GM12878 (cell line): ENCODE measurements at regions not wholly inside any gene's neighbourhood (a gene's known extent, or its start where the extent isn't known, plus 50 kb on each side); places are given as distances from the start of the nearest gene placed in this dataset.

Source experiments
- ATAC-seq: fragments of 200-7000 bp; cut with Tn5 transposase; 3 replicates; pipeline ENCODE4 v1.9.1; 2020; ENCODE audit warnings: mild to moderate bottlenecking, moderate library complexity
- BruUV-seq: library from RNA; stranded (reverse); fragments of 400-500 nt; replicated peaks from 2 replicates; lab custom pipeline; 2021; lab: Mats Ljungman, UMichigan
- CTCF ChIA-PET: fragments of 300-600 bp; sonication (Branson Sonifier 250); formaldehyde crosslinking; extraction: SDS; loops from one replicate; lab custom pipeline; 2021; ENCODE audit warnings: inconsistent platforms; lab: Yijun Ruan, JAX
- POLR2A ChIA-PET: fragments of 350-600 bp; formaldehyde crosslinking; extraction: SDS; loops from one replicate; lab custom pipeline; 2021; ENCODE audit warnings: inconsistent platforms; lab: Charles Lee
- RAD21 ChIA-PET: fragments of 300-600 bp; sonication (Branson Sonifier 250); formaldehyde crosslinking; loops from one replicate; lab custom pipeline; 2023; ENCODE audit warnings: antibody characterized with exemption; ENCODE audit not compliant: unreplicated experiment; lab: Charles Lee
- SMC1A ChIA-PET: fragments of 300-600 bp; sonication (Branson Sonifier 250); formaldehyde crosslinking; loops from one replicate; lab custom pipeline; 2023; ENCODE audit not compliant: unreplicated experiment, uncharacterized antibody; lab: Charles Lee
- DNase-seq: peaks from one replicate; pipeline ENCODE4 v3.0.0-alpha.2; 2011; ENCODE audit warnings: low read depth, low spot score
- FAIRE-seq: peaks from 3 replicates; lab custom pipeline; 2011; peaks lifted over from hg19 to GRCh38; lab: Jason Lieb, UNC
- H2AFZ ChIP-seq: 2 replicates; pipeline ENCODE4 v1.6.0; 2011; ENCODE audit warnings: low read depth, low read length, control low read depth; ENCODE audit not compliant: control insufficient read depth
- H3K27ac ChIP-seq: 2 replicates; pipeline ENCODE4 v1.5.1; 2011; ENCODE audit warnings: control low read depth; ENCODE audit not compliant: control insufficient read depth, insufficient read depth
- H3K27me3 ChIP-seq, 2 experiments: replicated peaks in 1 of 2; 2 replicates each; pipeline versions ENCODE4 v1.6.0 to v1.6.1; 2011; ENCODE audit warnings: low read length in 1 of 2; ENCODE audit not compliant: control insufficient read depth in 2 of 2, insufficient read depth in 2 of 2
- H3K36me3 ChIP-seq, 2 experiments: 2 replicates each; pipeline ENCODE4 v1.5.1; 2011; ENCODE audit warnings: low read length in 1 of 2; ENCODE audit not compliant: control insufficient read depth in 2 of 2, insufficient read depth in 2 of 2
- H3K4me1 ChIP-seq: 2 replicates; pipeline ENCODE4 v1.6.1; 2011; ENCODE audit warnings: mild to moderate bottlenecking, low read length, moderate library complexity, mixed read lengths; ENCODE audit not compliant: control insufficient read depth, insufficient read depth
- H3K4me2 ChIP-seq: 2 replicates; pipeline ENCODE4 v1.6.0; 2011; ENCODE audit warnings: control low read depth; ENCODE audit not compliant: control insufficient read depth, insufficient read depth
- H3K4me3 ChIP-seq: fragments of 200-600 bp; sonication (generic); 2 replicates; pipeline ENCODE4 v1.5.1; 2016
- H3K79me2 ChIP-seq: 2 replicates; pipeline ENCODE4 v1.6.0; 2011; ENCODE audit warnings: low read length; ENCODE audit not compliant: control insufficient read depth, insufficient read depth
- H3K9ac ChIP-seq: 2 replicates; pipeline ENCODE4 v1.8.0; 2011; ENCODE audit warnings: low read length, control low read depth, mixed read lengths; ENCODE audit not compliant: control insufficient read depth, insufficient read depth
- H3K9me3 ChIP-seq: replicated peaks from 3 replicates; pipeline ENCODE4 v1.5.1; 2011; ENCODE audit warnings: mild to moderate bottlenecking, low read length; ENCODE audit not compliant: control insufficient read depth, insufficient read depth
- H4K20me1 ChIP-seq: 2 replicates; pipeline ENCODE4 v1.6.0; 2011; ENCODE audit not compliant: control insufficient read depth, insufficient read depth
- BHLHE40 ChIP-seq, 2 experiments: fragments of 450-650 bp in 1 of 2; IDR thresholded peaks; 2 replicates each; pipeline ENCODE4 v1.6.1; 2011 to 2017; ENCODE audit warnings: low read depth in 2 of 2, borderline replicate concordance in 1 of 2, improper control_type of control experiment in 1 of 2, low read length in 1 of 2, mild to moderate bottlenecking in 1 of 2
- CEBPZ ChIP-seq: fragments of 150-350 bp; IDR thresholded peaks from 2 replicates; pipeline ENCODE4 v1.6.1; 2016; ENCODE audit warnings: low read depth, low read length
- CUX1 ChIP-seq: IDR thresholded peaks from 2 replicates; pipeline ENCODE4 v1.6.1; 2012; ENCODE audit warnings: improper control_type of control experiment, low read depth, low read length; ENCODE audit not compliant: insufficient replicate concordance
- EGR1 ChIP-seq, 2 experiments: IDR thresholded peaks; 1 replicate in 1 of 2; 2 replicates in 1 of 2; pipeline ENCODE4 v1.6.1; 2011 to 2012; ENCODE audit warnings: low read depth in 2 of 2, low read length in 2 of 2, borderline replicate concordance in 1 of 2, mild to moderate bottlenecking in 1 of 2, moderate library complexity in 1 of 2
- FOXK2 ChIP-seq: fragments of 450-650 bp; IDR thresholded peaks from 2 replicates; pipeline ENCODE4 v1.6.1; 2017; ENCODE audit warnings: mild to moderate bottlenecking, moderate library complexity
- MAX ChIP-seq: IDR thresholded peaks from 2 replicates; pipeline ENCODE4 v1.6.1; 2012; ENCODE audit warnings: low read depth, low read length, improper control_type of control experiment
- MTA2 ChIP-seq: fragments of 450-650 bp; IDR thresholded peaks from 2 replicates; pipeline ENCODE4 v1.6.1; 2016; ENCODE audit warnings: low read depth, mild to moderate bottlenecking, moderate library complexity
- MYC ChIP-seq: IDR thresholded peaks from 2 replicates; pipeline ENCODE4 v1.6.1; 2011; ENCODE audit warnings: mild to moderate bottlenecking, low read length, moderate library complexity, inconsistent platforms; ENCODE audit not compliant: insufficient read depth, insufficient replicate concordance, insufficient read length, severe bottlenecking
- TARDBP ChIP-seq: IDR thresholded peaks from 2 replicates; pipeline ENCODE4 v1.6.1; 2016; ENCODE audit warnings: borderline replicate concordance
- USF2 ChIP-seq: IDR thresholded peaks from 2 replicates; pipeline ENCODE4 v1.6.1; 2011; ENCODE audit warnings: low read depth, low read length, improper control_type of control experiment, borderline replicate concordance
- WGBS: methylation state at CpG from one replicate; pipeline ENCODE4 v1.1.6; 2016; ENCODE audit warnings: low lambda C conversion rate; ENCODE audit not compliant: insufficient replicate concordance, insufficient coverage; ENCODE audit errors: missing lambda C conversion rate; 5-methylcytosine and 5-hydroxymethylcytosine counted together
- in situ Hi-C: fragments of 300-500 bp; cut with MboI; formaldehyde crosslinking; loops from 9 replicates; pipeline ENCODE4 v1.14.3; 2018; ENCODE audit warnings: mixed read lengths
- intact Hi-C: fragments of 100-400 bp; cut with micrococcal nuclease; formaldehyde crosslinking; loops from one replicate; pipeline ENCODE4 v1.14.2; 2022; ENCODE audit not compliant: unreplicated experiment

GRCh38 chr14:98847521-98848468, 424.2 kb downstream of the BCL11B start:
- H3K79me2 ChIP-seq = no peaks in the 10 kb centered on the region
- 37% methylated on average over 11 of the region's 11 CpGs for WGBS
- no peaks in the 10 kb centered on the region for H3K9me3 ChIP-seq
- no peak overlapping the region for H3K9ac ChIP-seq
- RAD21 ChIA-PET = no interaction called here
- SMC1A ChIA-PET = no interaction called here
- no peaks in the 10 kb centered on the region for H3K27me3 ChIP-seq
- H3K4me2 ChIP-seq = no peak overlapping the region
- no peak overlapping the region for H2AFZ ChIP-seq
- intact Hi-C loops (no loop called here), in situ Hi-C loops (no loop called here)
- no TSS peak for BruUV-seq
- H3K36me3 ChIP-seq = no peaks in the 10 kb centered on the region
- H4K20me1 ChIP-seq = no peaks in the 10 kb centered on the region
- FAIRE-seq (no peak), ATAC-seq (no peak), DNase-seq (no peak)
- H3K27ac ChIP-seq = no peak overlapping the region
- no peak overlapping the region for H3K4me3 ChIP-seq
- no peaks in the 10 kb centered on the region for H3K4me1 ChIP-seq
- POLR2A ChIA-PET = no interaction called here
- CTCF ChIA-PET = no interaction called here
- no peak for TF ChIP-seq USF2
- no peak for TF ChIP-seq BHLHE40 (IDR thresholded peaks at IDR 0.05; ENCODE audit: borderline replicate concordance in 1 of 2, low read depth in 2 of 2, low read length in 1 of 2)
- no peak for TF ChIP-seq MTA2
- TF ChIP-seq EGR1 (IDR thresholded peaks at IDR 0.05; ENCODE audit: borderline replicate concordance in 1 of 2, low read depth in 2 of 2, low read length in 2 of 2) = no peak
- TF ChIP-seq CUX1 = no peak
- TF ChIP-seq MYC = no peak
- no peak for TF ChIP-seq MAX
- no peak for TF ChIP-seq TARDBP
- no peak for TF ChIP-seq FOXK2
- TF ChIP-seq CEBPZ = no peak
